GM12891 (cell line): ENCODE measurements at regions not wholly inside any gene's neighbourhood (a gene's known extent, or its start where the extent isn't known, plus 50 kb on each side); places are given as distances from the start of the nearest gene placed in this dataset.
"Not testable (repeated sequence)": the region's sequence is repeated elsewhere in the genome, so short reads cannot be mapped to it uniquely, and the experiment has no call there.

Source experiments
- DNase-seq: peaks from one replicate; pipeline ENCODE4 v3.0.0; 2011; ENCODE audit warnings: low spot score; ENCODE audit not compliant: insufficient read length
- FAIRE-seq: peaks from 2 replicates; lab custom pipeline; 2011; peaks lifted over from hg19 to GRCh38; lab: Jason Lieb, UNC
- PAX5 ChIP-seq: IDR thresholded peaks from 2 replicates; pipeline ENCODE4 v1.6.1; 2011; ENCODE audit warnings: low read length, moderate library complexity, mild to moderate bottlenecking; ENCODE audit not compliant: insufficient read depth, severe bottlenecking
- POLR2A ChIP-seq: IDR thresholded peaks from 2 replicates; pipeline ENCODE4 v1.6.1; 2011; ENCODE audit warnings: low read depth, low read length, control low read depth
- POLR2AphosphoS5 ChIP-seq: IDR thresholded peaks from 2 replicates; pipeline ENCODE4 v1.6.1; 2011; ENCODE audit warnings: low read depth, low read length, control low read depth
- POU2F2 ChIP-seq: IDR thresholded peaks from 2 replicates; pipeline ENCODE4 v1.6.1; 2011; ENCODE audit warnings: low read depth, mild to moderate bottlenecking, control low read depth, low read length, moderate library complexity
- SPI1 ChIP-seq: IDR thresholded peaks from 2 replicates; pipeline ENCODE4 v1.6.1; 2011; ENCODE audit warnings: low read depth, low read length, control low read depth
- TAF1 ChIP-seq: IDR thresholded peaks from 2 replicates; pipeline ENCODE4 v1.6.1; 2011; ENCODE audit warnings: low read depth, low read length, control low read depth

GRCh38 chr1:168408539-168408865 is 127.8 kb downstream of the TBX19 start:
- no peak for FAIRE-seq

DNA sequence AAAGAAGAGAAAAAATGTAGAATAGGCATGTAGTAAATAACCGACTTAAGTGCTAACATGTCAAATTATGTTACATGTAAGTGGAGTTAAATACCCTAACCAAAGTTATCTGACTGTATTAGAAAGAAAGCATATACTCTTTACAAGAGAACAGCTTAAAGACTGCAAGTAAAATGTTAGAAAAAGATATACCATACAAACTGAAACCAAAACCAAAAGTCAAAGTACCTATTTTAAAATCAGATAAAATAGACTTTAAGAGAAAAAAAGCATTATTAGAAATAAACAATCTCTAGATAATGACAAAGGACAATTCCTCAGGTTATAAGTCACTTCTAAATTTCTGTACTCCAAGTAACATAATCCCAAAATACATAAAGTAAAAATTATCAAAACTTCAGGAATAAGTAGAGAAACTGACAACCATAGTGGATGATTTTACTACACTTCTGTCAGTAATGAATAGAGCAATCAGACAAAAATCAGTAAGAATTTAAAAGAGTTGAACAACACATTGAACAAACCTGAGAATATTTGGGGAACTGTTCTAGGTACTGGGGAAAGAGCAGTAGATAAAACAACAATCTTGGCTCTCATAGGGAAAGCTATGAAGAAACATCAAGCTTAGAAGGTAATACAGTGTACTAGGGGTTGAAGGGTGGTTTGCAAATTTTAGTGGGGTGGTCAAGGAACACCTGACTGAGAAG is 127.3 kb downstream of the TBX19 start:
- DNase-seq: no peak
- TF ChIP-seq POU2F2 (no peak), PAX5 (no peak), SPI1 (no peak), TAF1 (no peak), POLR2AphosphoS5 (no peak), POLR2A (no peak)
- FAIRE-seq: peak; percentile 40

More at GRCh38 chr1:168408539-168408865, 127.8 kb downstream of the TBX19 start:
- no peak for DNase-seq
- TF ChIP-seq PAX5 (no peak), SPI1 (no peak), POU2F2 (no peak), TAF1 (no peak)

GRCh38 chr1:168405906-168406549 is 125.4 kb downstream of the TBX19 start:
- TF ChIP-seq POLR2A (no peak), SPI1 (no peak), TAF1 (no peak)
- DNase-seq: no peak
- no peak for FAIRE-seq

DNA sequence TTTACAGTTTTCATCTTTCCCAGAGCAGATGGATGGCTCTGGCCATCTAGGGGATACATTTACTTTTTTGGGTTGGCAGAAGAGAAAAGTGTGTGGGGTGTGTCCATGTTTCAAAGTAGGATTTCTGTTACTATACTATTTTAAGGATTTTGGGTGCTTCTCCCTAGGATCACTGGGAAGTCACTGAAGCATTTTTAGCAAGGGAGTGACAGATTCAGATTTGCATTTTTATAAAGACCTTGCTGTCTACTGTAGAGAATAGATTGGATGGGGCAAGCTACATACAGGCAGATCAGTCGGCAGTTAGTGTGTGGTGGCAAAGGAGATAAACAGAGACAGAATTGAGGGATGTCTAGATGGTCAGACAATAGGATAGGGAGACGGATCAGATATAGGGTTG is 122.5 kb downstream of the TBX19 start:
- TF ChIP-seq POLR2A: no peak
- no peak for TF ChIP-seq TAF1
- TF ChIP-seq POU2F2: no peak
- no peak for TF ChIP-seq SPI1
- TF ChIP-seq PAX5: no peak
- no peak for TF ChIP-seq POLR2AphosphoS5
- no peak for DNase-seq
- no peak for FAIRE-seq

GRCh38 chr1:168402466-168402865 is 121.8 kb downstream of the TBX19 start:
- FAIRE-seq, DNase-seq: not testable (repeated sequence)

DNA sequence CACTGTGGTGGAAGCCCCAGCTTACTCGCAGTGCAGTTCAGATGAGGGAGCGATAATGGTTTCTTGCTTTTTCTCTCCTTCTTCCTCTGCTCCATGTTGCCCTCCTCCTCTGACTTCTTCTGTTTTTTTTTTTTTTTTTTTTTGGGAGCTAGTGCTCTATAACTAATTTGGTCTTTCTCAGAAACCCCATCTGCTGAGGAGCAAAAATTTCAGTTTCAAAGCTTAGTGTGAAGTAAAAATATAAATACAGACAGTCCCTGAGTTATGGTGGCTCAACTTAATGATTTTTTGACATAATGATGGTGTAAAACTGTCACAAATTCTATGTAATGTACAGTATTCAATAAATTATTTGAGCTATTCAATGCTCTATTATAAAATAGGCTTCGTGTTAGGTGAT is 120.7 kb downstream of the TBX19 start:
- FAIRE-seq (no peak), DNase-seq (no peak)
- no peak for TF ChIP-seq POU2F2
- no peak for TF ChIP-seq SPI1
- no peak for TF ChIP-seq PAX5
- TF ChIP-seq POLR2AphosphoS5: no peak
- no peak for TF ChIP-seq TAF1
- no peak for TF ChIP-seq POLR2A

GRCh38 chr1:168400139-168400538 is 119.5 kb downstream of the TBX19 start:
- DNase-seq (no peak), FAIRE-seq (no peak)
- TF ChIP-seq POLR2AphosphoS5 (no peak), SPI1 (no peak), POLR2A (no peak), PAX5 (no peak), TAF1 (no peak), POU2F2 (no peak)

- FAIRE-seq (no peak), DNase-seq (no peak)
- TF ChIP-seq POLR2AphosphoS5 (no peak), SPI1 (no peak), POLR2A (no peak), PAX5 (no peak), POU2F2 (no peak)
These were observed 117.1 kb downstream of the TBX19 start for GRCh38 chr1:168397806-168398205.

DNA sequence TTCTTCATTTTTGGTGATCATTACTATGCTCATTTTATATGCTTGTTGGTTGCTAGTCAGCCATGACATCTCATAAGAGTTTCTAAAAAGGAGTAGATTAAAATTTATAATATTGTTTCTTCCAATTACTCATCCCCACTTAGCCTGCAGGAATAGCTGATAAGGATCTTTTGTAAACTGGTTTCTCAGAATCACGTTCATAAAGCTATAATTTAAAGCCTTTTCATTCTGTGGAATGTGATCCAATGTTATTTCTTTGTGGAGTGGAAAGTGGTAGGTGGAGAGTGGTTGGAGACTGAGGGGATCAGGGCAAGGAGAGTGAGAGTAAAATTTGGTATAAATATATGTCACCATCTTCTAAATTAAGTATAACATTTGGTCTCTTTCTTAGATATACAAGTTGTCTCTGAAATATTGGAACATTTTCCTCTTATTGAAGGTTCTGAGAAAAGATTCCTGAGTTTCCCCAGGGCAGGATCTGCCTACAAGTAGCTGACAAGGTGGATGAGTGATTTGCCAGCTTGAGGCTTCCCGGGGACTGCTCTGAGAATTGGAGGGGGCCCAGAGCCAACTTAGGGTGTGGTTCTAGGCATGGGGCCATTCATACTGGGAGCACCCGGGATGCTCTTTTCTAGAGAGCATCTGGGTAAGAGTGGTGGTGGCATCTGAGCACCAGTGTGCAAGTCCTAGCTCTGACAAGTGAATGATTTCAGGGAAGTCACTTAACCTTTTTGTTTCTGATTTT is 116.4 kb downstream of the TBX19 start:
- DNase-seq (no peak), FAIRE-seq (no peak)
- TF ChIP-seq POLR2AphosphoS5: no peak
- TF ChIP-seq POLR2A: no peak
- no peak for TF ChIP-seq PAX5
- TF ChIP-seq SPI1: no peak
- TF ChIP-seq TAF1: no peak
- TF ChIP-seq POU2F2: no peak

GRCh38 chr1:168396508-168396907 is 115.8 kb downstream of the TBX19 start:
- FAIRE-seq: no peak
- DNase-seq: no peak
- TF ChIP-seq TAF1: no peak
- no peak for TF ChIP-seq POU2F2
- no peak for TF ChIP-seq POLR2AphosphoS5
- no peak for TF ChIP-seq POLR2A
- TF ChIP-seq SPI1: no peak
- TF ChIP-seq PAX5: no peak
